GM12878 (cell line): ENCODE measurements at regions not wholly inside any gene's neighbourhood (a gene's known extent, or its start where the extent isn't known, plus 50 kb on each side); places are given as distances from the start of the nearest gene placed in this dataset.

ENCODE experiments used
- ATAC-seq: fragments of 200-7000 bp; cut with Tn5 transposase; 3 replicates; pipeline ENCODE4 v1.9.1; 2020; ENCODE audit warnings: mild to moderate bottlenecking, moderate library complexity
- BruUV-seq: library from RNA; stranded (reverse); fragments of 400-500 nt; replicated peaks from 2 replicates; lab custom pipeline; 2021; lab: Mats Ljungman, UMichigan
- CTCF ChIA-PET: fragments of 300-600 bp; sonication (Branson Sonifier 250); formaldehyde crosslinking; extraction: SDS; loops from one replicate; lab custom pipeline; 2021; ENCODE audit warnings: inconsistent platforms; lab: Yijun Ruan, JAX
- POLR2A ChIA-PET: fragments of 350-600 bp; formaldehyde crosslinking; extraction: SDS; loops from one replicate; lab custom pipeline; 2021; ENCODE audit warnings: inconsistent platforms; lab: Charles Lee
- RAD21 ChIA-PET: fragments of 300-600 bp; sonication (Branson Sonifier 250); formaldehyde crosslinking; loops from one replicate; lab custom pipeline; 2023; ENCODE audit warnings: antibody characterized with exemption; ENCODE audit not compliant: unreplicated experiment; lab: Charles Lee
- SMC1A ChIA-PET: fragments of 300-600 bp; sonication (Branson Sonifier 250); formaldehyde crosslinking; loops from one replicate; lab custom pipeline; 2023; ENCODE audit not compliant: unreplicated experiment, uncharacterized antibody; lab: Charles Lee
- DNase-seq: peaks from one replicate; pipeline ENCODE4 v3.0.0-alpha.2; 2011; ENCODE audit warnings: low read depth, low spot score
- FAIRE-seq: peaks from 3 replicates; lab custom pipeline; 2011; peaks lifted over from hg19 to GRCh38; lab: Jason Lieb, UNC
- H2AFZ ChIP-seq: 2 replicates; pipeline ENCODE4 v1.6.0; 2011; ENCODE audit warnings: low read depth, low read length, control low read depth; ENCODE audit not compliant: control insufficient read depth
- H3K27ac ChIP-seq: 2 replicates; pipeline ENCODE4 v1.5.1; 2011; ENCODE audit warnings: control low read depth; ENCODE audit not compliant: control insufficient read depth, insufficient read depth
- H3K27me3 ChIP-seq, 2 experiments: replicated peaks in 1 of 2; 2 replicates each; pipeline versions ENCODE4 v1.6.0 to v1.6.1; 2011; ENCODE audit warnings: low read length in 1 of 2; ENCODE audit not compliant: control insufficient read depth in 2 of 2, insufficient read depth in 2 of 2
- H3K36me3 ChIP-seq, 2 experiments: 2 replicates each; pipeline ENCODE4 v1.5.1; 2011; ENCODE audit warnings: low read length in 1 of 2; ENCODE audit not compliant: control insufficient read depth in 2 of 2, insufficient read depth in 2 of 2
- H3K4me1 ChIP-seq: 2 replicates; pipeline ENCODE4 v1.6.1; 2011; ENCODE audit warnings: mild to moderate bottlenecking, low read length, moderate library complexity, mixed read lengths; ENCODE audit not compliant: control insufficient read depth, insufficient read depth
- H3K4me2 ChIP-seq: 2 replicates; pipeline ENCODE4 v1.6.0; 2011; ENCODE audit warnings: control low read depth; ENCODE audit not compliant: control insufficient read depth, insufficient read depth
- H3K4me3 ChIP-seq: fragments of 200-600 bp; sonication (generic); 2 replicates; pipeline ENCODE4 v1.5.1; 2016
- H3K79me2 ChIP-seq: 2 replicates; pipeline ENCODE4 v1.6.0; 2011; ENCODE audit warnings: low read length; ENCODE audit not compliant: control insufficient read depth, insufficient read depth
- H3K9ac ChIP-seq: 2 replicates; pipeline ENCODE4 v1.8.0; 2011; ENCODE audit warnings: low read length, control low read depth, mixed read lengths; ENCODE audit not compliant: control insufficient read depth, insufficient read depth
- H3K9me3 ChIP-seq: replicated peaks from 3 replicates; pipeline ENCODE4 v1.5.1; 2011; ENCODE audit warnings: mild to moderate bottlenecking, low read length; ENCODE audit not compliant: control insufficient read depth, insufficient read depth
- H4K20me1 ChIP-seq: 2 replicates; pipeline ENCODE4 v1.6.0; 2011; ENCODE audit not compliant: control insufficient read depth, insufficient read depth
- BHLHE40 ChIP-seq, 2 experiments: fragments of 450-650 bp in 1 of 2; IDR thresholded peaks; 2 replicates each; pipeline ENCODE4 v1.6.1; 2011 to 2017; ENCODE audit warnings: low read depth in 2 of 2, borderline replicate concordance in 1 of 2, improper control_type of control experiment in 1 of 2, low read length in 1 of 2, mild to moderate bottlenecking in 1 of 2
- CHD1 ChIP-seq: IDR thresholded peaks from 2 replicates; pipeline ENCODE4 v1.6.1; 2012; ENCODE audit warnings: low read depth, low read length, improper control_type of control experiment
- CHD2 ChIP-seq: IDR thresholded peaks from 2 replicates; pipeline ENCODE4 v1.6.1; 2011; ENCODE audit warnings: low read depth, low read length, improper control_type of control experiment, borderline replicate concordance
- CREM ChIP-seq: IDR thresholded peaks from 2 replicates; pipeline ENCODE4 v1.6.1; 2014; ENCODE audit warnings: antibody characterized with exemption, low read depth
- HDGF ChIP-seq: fragments of 450-650 bp; IDR thresholded peaks from 2 replicates; pipeline ENCODE4 v1.6.1; 2016; ENCODE audit warnings: antibody characterized with exemption
- JUND ChIP-seq: IDR thresholded peaks from 2 replicates; pipeline ENCODE4 v1.6.1; 2012; ENCODE audit warnings: low read depth, mild to moderate bottlenecking, low read length, improper control_type of control experiment, moderate library complexity
- KAT2A ChIP-seq: conservative IDR thresholded peaks from 2 replicates; pipeline ENCODE4 v1.6.1; 2011; ENCODE audit warnings: low read depth, low read length; ENCODE audit not compliant: control insufficient read depth
- NBN ChIP-seq: fragments of 450-650 bp; IDR thresholded peaks from 2 replicates; pipeline ENCODE4 v1.6.1; 2016
- RUNX3 ChIP-seq: IDR thresholded peaks from 2 replicates; pipeline ENCODE4 v1.6.1; 2012; ENCODE audit warnings: low read length, inconsistent platforms
- SPI1 ChIP-seq: IDR thresholded peaks from 2 replicates; pipeline ENCODE4 v1.6.1; 2011; ENCODE audit warnings: low read depth, mild to moderate bottlenecking, low read length, moderate library complexity, borderline replicate concordance; ENCODE audit not compliant: insufficient read depth
- WGBS: methylation state at CpG from one replicate; pipeline ENCODE4 v1.1.6; 2016; ENCODE audit warnings: low lambda C conversion rate; ENCODE audit not compliant: insufficient replicate concordance, insufficient coverage; ENCODE audit errors: missing lambda C conversion rate; 5-methylcytosine and 5-hydroxymethylcytosine counted together
- in situ Hi-C: fragments of 300-500 bp; cut with MboI; formaldehyde crosslinking; loops from 9 replicates; pipeline ENCODE4 v1.14.3; 2018; ENCODE audit warnings: mixed read lengths
- intact Hi-C: fragments of 100-400 bp; cut with micrococcal nuclease; formaldehyde crosslinking; loops from one replicate; pipeline ENCODE4 v1.14.2; 2022; ENCODE audit not compliant: unreplicated experiment
- TF ChIP-seq, protein P1 (sequence below): fragments of 450-650 bp; IDR thresholded peaks from 2 replicates; pipeline ENCODE4 v1.6.1; 2016; ENCODE audit warnings: mild to moderate bottlenecking, moderate library complexity, borderline replicate concordance
- TF ChIP-seq, protein P2 (sequence below): IDR thresholded peaks from 2 replicates; pipeline ENCODE4 v1.6.1; 2011; ENCODE audit warnings: low read depth, mild to moderate bottlenecking, low read length, moderate library complexity, borderline replicate concordance; ENCODE audit errors: extremely low read depth
- TF ChIP-seq, protein P3 (sequence below): IDR thresholded peaks from 2 replicates; pipeline ENCODE4 v1.6.1; 2012; ENCODE audit warnings: low read depth, low read length, improper control_type of control experiment

DNA sequence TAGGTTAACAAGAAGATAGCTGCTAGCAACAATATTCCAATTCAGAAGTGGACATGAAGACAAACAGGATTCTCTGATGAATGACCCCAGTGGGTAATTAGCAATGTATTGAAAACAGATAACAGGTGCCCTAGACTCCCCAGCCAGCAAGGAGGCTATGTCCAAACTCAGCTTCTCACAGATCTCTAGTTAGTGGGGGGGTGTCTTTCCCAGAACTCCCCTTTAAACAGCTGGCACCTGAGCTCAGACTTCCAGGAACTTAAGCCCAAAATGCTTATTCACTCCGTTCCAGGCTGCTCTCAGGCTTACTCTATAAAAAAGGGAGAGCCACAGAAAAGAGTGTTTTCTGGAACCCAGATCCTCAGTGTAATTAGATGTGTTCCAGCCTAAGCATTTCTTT lies 423.0 kb upstream of the THBS1 start:
- no peak overlapping the region for H3K9ac ChIP-seq
- H4K20me1 ChIP-seq, result no peaks in the 10 kb centered on the region
- ATAC-seq, result no peak
- SMC1A ChIA-PET, result interaction anchor here (0.6 to 1.3 kb wide), 3 partner anchors 73 to 601 kb away, joined by 3 read pairs; no protein-coding TSS in a partner anchor
- CTCF ChIA-PET, result interaction anchor here (0.6 kb wide), 1 partner anchor 429 kb away, joined by 4 read pairs; no protein-coding TSS in a partner anchor
- H3K4me3 ChIP-seq, result no peak overlapping the region
- RAD21 ChIA-PET, result no interaction called here
- POLR2A ChIA-PET, result no interaction called here
- no TSS peak for BruUV-seq
- H3K79me2 ChIP-seq, result no peaks in the 10 kb centered on the region
- in situ Hi-C loops, result no loop called here
- no peak overlapping the region for H3K27ac ChIP-seq
- no peak for FAIRE-seq
- no peaks in the 10 kb centered on the region for H3K9me3 ChIP-seq
- DNase-seq, result no peak
- no peaks in the 10 kb centered on the region for H3K36me3 ChIP-seq
- 0 out of 4 replicates have a peak, but pooled peaks cover 0 to 1% of the 10 kb centered on the region in 2 experiments for H3K27me3 ChIP-seq
- TF ChIP-seq RUNX3, result no peak
- no peak for TF ChIP-seq CHD2
- TF ChIP-seq KAT2A, result no peak
- TF ChIP-seq CHD1, result no peak
- H3K4me2 ChIP-seq, result no peak overlapping the region
- intact Hi-C loops, result no loop called here
- no peaks in the 10 kb centered on the region for H3K4me1 ChIP-seq
- no peak overlapping the region for H2AFZ ChIP-seq
- WGBS, result 30% methylated on average over 1 of the region's 1 CpG

DNA sequence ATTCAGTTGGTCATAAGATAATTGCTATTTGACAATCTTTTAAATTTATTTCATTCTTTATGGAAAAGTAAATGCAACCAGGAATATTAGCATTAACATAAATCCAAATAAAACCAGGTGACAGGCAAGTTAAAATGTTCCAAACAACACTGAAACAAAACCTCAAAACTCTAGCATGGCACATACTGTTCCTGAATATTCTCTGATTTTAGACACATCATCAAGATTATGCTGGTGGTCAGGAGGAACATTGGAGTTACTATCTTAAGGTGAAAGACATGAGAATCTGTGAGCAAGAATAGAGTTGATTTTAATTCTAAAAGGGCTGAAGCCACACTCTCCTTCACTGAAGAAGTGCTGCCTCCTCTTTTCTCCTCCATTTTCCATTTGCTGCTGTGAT lies 421.0 kb upstream of the THBS1 start:
- Histone ChIP-seq H3K36me3 (no peaks in the 10 kb centered on the region), H3K9ac (no peak overlapping the region), H4K20me1 (no peaks in the 10 kb centered on the region), H2AFZ (no peak overlapping the region), H3K79me2 (no peaks in the 10 kb centered on the region), H3K4me3 (no peak overlapping the region), H3K4me2 (no peak overlapping the region), H3K9me3 (no peaks in the 10 kb centered on the region), H3K27me3 (0 out of 4 replicates have a peak, but pooled peaks cover 0 to 2% of the 10 kb centered on the region in 2 experiments), H3K4me1 (no peaks in the 10 kb centered on the region), H3K27ac (no peak overlapping the region)
- no TSS peak for BruUV-seq
- intact Hi-C loops, result no loop called here
- ChIA-PET RAD21 (no interaction called here), POLR2A (no interaction called here), CTCF (interaction anchor here (0.9 to 1.0 kb wide), 2 partner anchors 34 to 452 kb away, joined by 3 read pairs; no protein-coding TSS in a partner anchor), SMC1A (no interaction called here)
- ATAC-seq (no peak), DNase-seq (no peak), FAIRE-seq (no peak)
- in situ Hi-C loops, result no loop called here
- TF ChIP-seq BHLHE40 (IDR thresholded peaks at IDR 0.05; ENCODE audit: borderline replicate concordance in 1 of 2, low read depth in 2 of 2, low read length in 1 of 2) (no peak), JUND (no peak), HDGF (no peak), NBN (no peak), CREM (no peak), RUNX3 (no peak), SPI1 (no peak)
- TF ChIP-seq, protein P1, sequence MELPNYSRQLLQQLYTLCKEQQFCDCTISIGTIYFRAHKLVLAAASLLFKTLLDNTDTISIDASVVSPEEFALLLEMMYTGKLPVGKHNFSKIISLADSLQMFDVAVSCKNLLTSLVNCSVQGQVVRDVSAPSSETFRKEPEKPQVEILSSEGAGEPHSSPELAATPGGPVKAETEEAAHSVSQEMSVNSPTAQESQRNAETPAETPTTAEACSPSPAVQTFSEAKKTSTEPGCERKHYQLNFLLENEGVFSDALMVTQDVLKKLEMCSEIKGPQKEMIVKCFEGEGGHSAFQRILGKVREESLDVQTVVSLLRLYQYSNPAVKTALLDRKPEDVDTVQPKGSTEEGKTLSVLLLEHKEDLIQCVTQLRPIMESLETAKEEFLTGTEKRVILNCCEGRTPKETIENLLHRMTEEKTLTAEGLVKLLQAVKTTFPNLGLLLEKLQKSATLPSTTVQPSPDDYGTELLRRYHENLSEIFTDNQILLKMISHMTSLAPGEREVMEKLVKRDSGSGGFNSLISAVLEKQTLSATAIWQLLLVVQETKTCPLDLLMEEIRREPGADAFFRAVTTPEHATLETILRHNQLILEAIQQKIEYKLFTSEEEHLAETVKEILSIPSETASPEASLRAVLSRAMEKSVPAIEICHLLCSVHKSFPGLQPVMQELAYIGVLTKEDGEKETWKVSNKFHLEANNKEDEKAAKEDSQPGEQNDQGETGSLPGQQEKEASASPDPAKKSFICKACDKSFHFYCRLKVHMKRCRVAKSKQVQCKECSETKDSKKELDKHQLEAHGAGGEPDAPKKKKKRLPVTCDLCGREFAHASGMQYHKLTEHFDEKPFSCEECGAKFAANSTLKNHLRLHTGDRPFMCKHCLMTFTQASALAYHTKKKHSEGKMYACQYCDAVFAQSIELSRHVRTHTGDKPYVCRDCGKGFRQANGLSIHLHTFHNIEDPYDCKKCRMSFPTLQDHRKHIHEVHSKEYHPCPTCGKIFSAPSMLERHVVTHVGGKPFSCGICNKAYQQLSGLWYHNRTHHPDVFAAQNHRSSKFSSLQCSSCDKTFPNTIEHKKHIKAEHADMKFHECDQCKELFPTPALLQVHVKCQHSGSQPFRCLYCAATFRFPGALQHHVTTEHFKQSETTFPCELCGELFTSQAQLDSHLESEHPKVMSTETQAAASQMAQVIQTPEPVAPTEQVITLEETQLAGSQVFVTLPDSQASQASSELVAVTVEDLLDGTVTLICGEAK, result no peak
- TF ChIP-seq, protein P2, sequence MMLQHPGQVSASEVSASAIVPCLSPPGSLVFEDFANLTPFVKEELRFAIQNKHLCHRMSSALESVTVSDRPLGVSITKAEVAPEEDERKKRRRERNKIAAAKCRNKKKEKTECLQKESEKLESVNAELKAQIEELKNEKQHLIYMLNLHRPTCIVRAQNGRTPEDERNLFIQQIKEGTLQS, result no peak
- TF ChIP-seq, protein P3, sequence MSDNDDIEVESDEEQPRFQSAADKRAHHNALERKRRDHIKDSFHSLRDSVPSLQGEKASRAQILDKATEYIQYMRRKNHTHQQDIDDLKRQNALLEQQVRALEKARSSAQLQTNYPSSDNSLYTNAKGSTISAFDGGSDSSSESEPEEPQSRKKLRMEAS, result no peak
